Midbrain (tissue), 1 donor: ENCODE measurements at regions not wholly inside any gene's neighbourhood (a gene's known extent, or its start where the extent isn't known, plus 50 kb on each side); places are given as distances from the start of the nearest gene placed in this dataset.

Source experiments
- DNase-seq: peaks from one replicate; lab custom pipeline; 2025; lab: John Stamatoyannopoulos, UW

DNA sequence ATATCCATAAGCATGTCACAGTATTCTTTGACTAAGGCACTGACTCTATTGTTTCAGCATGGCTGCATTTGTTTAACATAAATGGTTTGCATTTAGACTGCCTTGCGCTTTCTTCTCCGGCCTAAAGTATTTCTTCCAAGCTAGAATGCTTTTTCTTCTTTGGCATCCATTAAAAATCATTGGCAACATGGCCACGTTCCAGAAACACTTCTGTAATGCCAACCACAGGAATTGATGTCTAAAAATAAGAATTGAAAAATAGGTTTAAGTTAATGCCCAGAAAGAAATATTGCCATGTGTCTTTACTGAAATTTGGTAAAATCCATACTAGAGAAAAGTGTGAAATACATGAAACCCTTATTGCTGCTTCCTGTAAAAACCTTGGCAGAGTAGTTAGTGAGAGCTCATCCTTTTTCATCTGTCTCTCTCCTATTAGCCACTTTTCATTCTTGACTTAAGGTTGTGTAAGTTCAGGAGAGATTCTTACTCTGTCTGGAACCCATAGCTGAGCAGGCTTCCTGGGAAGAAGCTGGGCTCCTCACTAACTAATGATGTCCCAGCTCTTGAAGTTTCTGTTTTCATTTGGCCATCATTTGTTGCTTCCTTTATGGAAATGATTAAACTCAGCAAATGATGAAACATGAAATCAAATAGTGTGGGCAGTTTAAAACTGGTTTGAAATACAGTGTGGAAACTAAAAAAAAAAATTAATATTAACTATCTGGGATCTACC, 58.2 kb upstream of the RPS23 start:
- no peak for DNase-seq

DNA sequence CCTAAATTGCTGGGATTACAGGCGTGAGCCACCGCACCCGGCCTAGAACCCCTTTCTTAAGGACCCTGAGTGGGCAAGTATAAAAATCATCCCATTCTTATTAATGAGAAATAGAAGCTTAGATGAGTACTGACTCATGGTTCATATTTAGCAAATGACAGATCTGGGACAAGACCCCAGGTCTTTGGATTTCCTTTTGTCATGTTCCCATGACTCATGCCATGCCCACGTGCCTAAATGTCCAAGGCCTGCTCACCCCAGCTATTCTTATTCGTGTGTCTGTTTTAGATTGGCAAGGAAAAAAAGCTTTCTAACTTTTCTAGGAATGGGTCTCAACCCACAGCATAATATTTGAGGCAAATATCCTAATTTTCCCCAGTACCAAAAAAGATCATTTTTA, 57.7 kb upstream of the RPS23 start:
- no peak for DNase-seq

DNA sequence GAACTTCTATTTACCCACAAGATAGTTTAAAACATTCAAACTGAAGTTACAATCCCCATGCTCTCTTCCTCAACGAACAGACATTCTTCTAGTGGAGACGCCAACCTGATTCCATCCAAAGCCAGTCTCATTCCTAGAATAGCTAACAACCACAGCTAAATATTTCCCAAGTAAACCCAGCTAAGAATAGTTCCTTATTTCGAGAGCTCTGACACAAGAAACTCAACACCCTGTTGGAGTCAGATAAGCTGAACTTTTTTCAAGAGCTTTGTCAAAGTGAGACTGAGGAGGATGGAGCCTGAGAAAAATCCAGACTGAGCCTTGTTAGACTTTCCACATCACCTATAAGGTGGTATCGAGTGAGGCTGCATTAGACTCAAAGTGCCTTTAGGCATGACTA, 56.7 kb upstream of the RPS23 start:
- no peak for DNase-seq

DNA sequence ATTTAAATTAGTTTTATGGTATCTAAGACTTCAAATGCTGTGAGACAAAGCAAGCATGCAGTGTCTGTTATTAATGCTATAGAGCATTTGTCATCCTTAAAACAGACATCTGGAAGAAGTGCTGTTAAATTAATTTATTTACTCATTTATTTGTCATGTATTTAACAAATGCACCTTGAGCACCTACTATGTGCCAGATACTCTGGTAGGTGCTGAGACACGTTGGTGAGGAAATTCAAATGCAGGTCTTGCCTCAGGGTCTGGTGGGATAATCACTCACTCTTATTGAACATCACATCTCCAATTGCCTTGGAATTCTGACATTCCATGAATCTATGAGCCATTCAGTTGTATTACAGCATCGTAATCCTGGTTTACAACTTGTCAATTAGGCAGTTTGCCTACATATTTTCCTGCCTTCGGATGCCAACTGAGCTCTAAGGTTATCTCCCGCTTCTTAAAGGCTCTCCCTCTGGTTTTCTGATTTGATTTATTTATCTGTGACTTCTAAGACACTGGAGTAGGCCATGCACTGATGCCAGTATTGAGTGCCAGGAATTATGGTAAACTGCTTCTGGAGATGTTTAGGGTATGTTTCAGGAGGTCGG, 56.0 kb upstream of the RPS23 start:
- no peak for DNase-seq

DNA sequence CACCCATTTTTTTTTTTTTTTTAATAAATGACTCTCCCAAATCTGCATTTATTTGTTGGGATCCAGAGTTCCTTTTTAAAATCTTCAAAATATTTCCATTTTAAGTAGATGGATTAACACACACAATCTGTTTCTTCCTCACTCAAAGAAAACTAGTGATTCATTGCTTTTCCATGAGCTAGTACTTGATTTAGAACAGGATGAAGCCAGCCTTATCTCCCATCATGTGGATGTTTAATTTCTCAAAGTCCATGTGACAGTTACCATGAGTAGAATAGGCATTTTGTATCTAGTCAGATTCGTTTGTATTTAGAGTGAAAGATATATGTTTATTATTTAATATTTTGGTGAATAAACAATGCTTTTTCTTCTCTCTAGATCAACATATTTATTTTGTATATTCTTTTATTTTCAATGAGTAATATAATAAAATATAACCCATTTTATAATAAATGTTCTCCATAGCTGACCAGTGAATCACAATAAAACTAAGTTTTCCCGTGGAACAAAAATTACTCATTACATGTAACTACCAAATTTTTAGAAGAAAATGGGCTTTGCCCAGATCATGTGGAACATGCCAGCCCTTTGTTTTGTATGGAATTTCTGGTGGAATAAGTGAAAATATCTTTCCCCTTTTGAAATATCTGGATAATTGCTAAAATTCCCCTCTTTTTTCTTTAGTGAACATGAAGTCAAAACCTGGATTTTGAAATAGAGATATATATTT, 54.9 kb upstream of the RPS23 start:
- no peak for DNase-seq

DNA sequence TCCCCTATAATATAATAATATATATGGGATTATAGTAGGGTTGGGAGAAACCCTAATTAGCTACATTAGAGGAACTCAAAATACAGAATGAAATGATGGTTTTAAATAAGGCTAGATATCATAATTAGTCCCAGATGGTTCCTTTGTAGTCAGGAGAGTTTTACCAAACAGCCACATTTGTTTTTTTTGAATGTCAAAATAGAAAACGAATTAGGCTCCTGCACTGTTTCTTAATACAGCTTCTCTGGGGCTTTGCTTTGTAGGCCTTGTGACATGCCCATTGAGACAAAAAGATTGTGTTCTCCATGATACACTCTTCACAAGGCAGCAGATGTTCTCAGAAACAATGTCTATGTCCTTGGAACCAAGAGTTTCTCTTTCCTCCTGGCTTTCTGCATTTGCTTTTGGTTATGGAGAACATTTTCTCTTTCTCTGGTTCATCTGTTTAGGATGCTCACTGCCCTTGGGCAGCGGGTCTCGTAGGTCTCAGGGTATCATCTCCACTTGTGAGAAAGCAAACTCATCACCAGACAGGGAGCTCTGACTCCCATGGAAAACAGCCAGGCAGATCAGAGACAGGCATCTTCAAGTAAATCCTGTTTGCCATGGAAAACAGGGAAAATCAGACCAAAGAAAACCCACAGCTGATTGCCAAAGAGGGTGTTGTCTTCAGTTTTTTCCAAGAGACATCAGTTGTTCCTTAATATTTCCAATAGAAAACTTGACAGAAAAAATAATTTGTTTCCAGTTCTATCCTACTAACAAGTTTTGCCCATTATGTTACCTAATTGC, 54.1 kb upstream of the RPS23 start:
- no peak for DNase-seq

DNA sequence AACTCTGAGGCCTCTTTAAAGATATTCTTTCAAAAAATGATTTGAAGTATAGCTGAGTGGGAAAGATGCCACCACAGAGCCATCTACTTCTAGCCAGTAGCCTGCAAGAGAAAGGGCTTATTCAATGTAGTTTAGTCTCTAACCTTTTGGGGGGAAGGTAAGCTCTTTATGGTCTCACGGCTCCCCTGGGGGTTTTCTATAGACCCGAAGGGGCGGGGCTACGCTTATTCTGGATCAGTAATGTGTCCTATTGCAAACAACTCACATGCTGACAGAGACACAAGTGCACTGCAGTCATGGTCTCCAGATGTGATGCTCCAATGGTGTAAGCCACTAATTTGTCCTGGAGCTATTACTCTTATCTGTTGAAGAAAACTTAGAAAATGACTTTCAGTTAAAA, 53.4 kb upstream of the RPS23 start:
- DNase-seq = no peak

DNA sequence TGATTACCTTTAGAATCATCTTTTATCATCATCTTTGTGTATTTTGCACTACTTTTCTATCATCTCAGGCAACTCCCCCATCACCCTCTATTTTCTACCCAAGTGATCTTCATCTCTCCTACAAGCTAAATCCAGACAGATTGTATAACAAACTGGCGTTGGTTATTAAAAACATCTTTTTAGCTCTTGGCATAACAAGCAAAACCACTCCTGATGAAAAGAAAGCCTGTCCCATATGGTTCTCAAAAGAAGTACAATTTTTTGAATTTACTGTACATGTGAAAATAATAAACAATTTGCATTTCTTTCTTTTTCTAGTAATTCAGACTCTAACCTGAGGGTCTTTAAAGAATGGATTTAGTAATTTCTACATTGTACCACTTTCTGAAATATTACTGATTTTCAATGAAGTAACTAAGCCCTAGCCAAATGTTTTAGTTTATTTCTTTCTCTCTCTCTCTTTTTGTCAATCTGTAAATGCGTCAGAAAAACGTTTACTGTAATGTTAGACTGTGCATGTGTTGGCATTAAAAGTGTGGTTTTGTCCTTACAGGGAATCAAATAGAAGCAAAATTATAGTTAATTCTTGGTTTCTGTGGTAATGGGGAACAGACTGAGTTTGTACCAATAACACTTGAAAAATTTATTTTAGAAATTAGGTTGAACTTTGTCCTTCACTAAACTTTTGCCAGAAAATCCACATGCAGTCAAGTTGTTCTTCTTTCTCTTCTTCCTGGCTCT, 52.5 kb upstream of the RPS23 start:
- DNase-seq = no peak

DNA sequence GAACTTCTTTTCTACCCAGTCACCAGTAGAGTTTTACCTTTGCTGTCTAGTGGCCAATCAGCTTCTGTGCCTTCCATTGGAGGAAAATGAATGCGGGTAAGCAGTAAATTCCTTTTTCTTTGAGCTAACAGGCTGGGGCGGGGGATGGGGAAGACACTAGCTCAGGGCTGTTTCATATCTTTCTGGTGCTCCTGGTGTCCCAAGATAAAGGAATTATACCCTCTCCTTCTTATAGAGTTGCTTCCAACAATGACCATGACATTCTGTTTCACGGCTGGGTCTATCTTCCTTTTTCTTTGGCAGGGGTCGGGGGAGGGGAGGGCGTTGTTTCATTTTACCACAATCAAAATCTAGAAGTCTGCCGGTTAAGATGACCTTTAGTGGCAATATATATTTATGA, 51.2 kb upstream of the RPS23 start:
- no peak for DNase-seq
